Pancreas (tissue), 10 donors: ENCODE measurements at regions not wholly inside any gene's neighbourhood (a gene's known extent, or its start where the extent isn't known, plus 50 kb on each side); places are given as distances from the start of the nearest gene placed in this dataset.

Source experiments
- ATAC-seq, 4 donors: fragments of 200-7000 bp; cut with Tn5 transposase; one replicate each; pipeline versions ENCODE4 v1.8.0 to v1.9.1; 2020; ENCODE audit warnings: mild to moderate bottlenecking in 4 of 4, moderate library complexity in 4 of 4
- DNase-seq, 6 donors: peaks; one replicate each; pipeline ENCODE4 v3.0.0-alpha.2; 2020
- FAIRE-seq: peaks from 2 replicates; lab custom pipeline; 2012; peaks lifted over from hg19 to GRCh38; lab: Jason Lieb, UNC
- H3K27ac ChIP-seq, 4 donors: fragments of 200-600 bp; sonication (generic); 1 replicate in 3 of 4; 2 replicates in 1 of 4; pipeline versions ENCODE4 v1.5.0 to v1.8.0; 2020
- H3K27me3 ChIP-seq, 4 donors: fragments of 200-600 bp; one replicate each; pipeline ENCODE4 v1.8.0; 2021
- H3K36me3 ChIP-seq, 3 donors: fragments of 200-600 bp; sonication (generic) in 1 of 3; one replicate each; pipeline versions ENCODE4 v1.5.0 to v1.8.0; 2020 to 2021
- H3K4me1 ChIP-seq, 3 donors: fragments of 200-600 bp; one replicate each; pipeline ENCODE4 v1.8.0; 2021
- H3K4me3 ChIP-seq, 4 donors: fragments of 200-600 bp; sonication (generic) in 2 of 4; one replicate each; pipeline versions ENCODE4 v1.5.0 to v1.8.0; 2020 to 2021
- H3K9me3 ChIP-seq, 4 donors: fragments of 200-600 bp; one replicate each; pipeline ENCODE4 v1.8.0; 2021
- WGBS, 2 donors: extraction: QIAGEN DNeasy Blood & Tissue Kit; methylation state at CpG; one replicate each; pipeline ENCODE4 v1.1.7; 2013; 5-methylcytosine and 5-hydroxymethylcytosine counted together
- intact Hi-C, 3 donors: fragments of 100-400 bp; cut with DNase I; formaldehyde crosslinking; loops; one replicate each; pipeline versions ENCODE4 v1.11.1 to v1.14.2; 2022
- TF ChIP-seq, protein P1 (sequence below), 4 donors: fragments of 200-600 bp; sonication (generic) in 3 of 4; IDR thresholded peaks; one replicate each; pipeline versions ENCODE4 v1.5.0 to v1.8.0; 2021; ENCODE audit warnings: antibody characterized with exemption in 4 of 4
- donor health status: healthy with polysubstance abuse.
- donor health status: DM: no; HTN: no; CAD: no; lungs with moderate emphysema.
- donor health status: DM: no; HTN: no; CAD: no.
- donor health status: control.
- donor health status: control.
- donor health status: Bipolar disorder and iron deficiency.
- donor health status: DM: yes; HTN: yes; CAD: no.
- donor health status: DM: no; HTN: no; CAD: no.
- donor health status: DM: no; HTN: no; CAD: no.
- donor health status: DM: yes; HTN: yes; CAD: no.

DNA sequence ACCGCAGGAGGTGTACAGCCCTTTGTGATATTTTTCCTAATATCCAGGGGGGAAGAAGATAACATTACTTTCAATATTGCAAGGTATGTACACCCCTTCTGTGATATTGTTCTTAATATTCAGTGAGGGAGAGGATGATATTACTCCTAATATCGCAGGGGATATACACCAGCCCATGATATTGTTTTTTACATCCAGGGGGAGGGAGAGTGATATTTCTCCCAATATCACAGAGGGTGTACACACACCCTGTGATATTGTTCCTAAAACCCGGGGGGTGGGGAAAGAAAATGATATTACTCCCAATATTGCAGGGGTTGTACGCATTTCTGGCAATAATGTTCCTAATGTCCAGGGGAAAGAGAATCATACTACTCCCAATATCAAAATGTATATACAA is 58.0 kb upstream of the SLC25A48 start:
- ATAC-seq (no peak), DNase-seq (no peak), FAIRE-seq (no peak)
- H3K9me3 ChIP-seq, result no peaks in the 10 kb centered on the region
- H3K36me3 ChIP-seq, result no peaks in the 10 kb centered on the region
- H3K4me1 ChIP-seq, result no peaks in the 10 kb centered on the region
- 55 to 60% methylated on average over 4 of the region's 4 CpGs for WGBS, 2 donors
- intact Hi-C loops, result no loop called here
- H3K27me3 ChIP-seq, result peaks cover 0 to 5% (median 0%) of the 10 kb centered on the region in 4 donors
- TF ChIP-seq, protein P1, sequence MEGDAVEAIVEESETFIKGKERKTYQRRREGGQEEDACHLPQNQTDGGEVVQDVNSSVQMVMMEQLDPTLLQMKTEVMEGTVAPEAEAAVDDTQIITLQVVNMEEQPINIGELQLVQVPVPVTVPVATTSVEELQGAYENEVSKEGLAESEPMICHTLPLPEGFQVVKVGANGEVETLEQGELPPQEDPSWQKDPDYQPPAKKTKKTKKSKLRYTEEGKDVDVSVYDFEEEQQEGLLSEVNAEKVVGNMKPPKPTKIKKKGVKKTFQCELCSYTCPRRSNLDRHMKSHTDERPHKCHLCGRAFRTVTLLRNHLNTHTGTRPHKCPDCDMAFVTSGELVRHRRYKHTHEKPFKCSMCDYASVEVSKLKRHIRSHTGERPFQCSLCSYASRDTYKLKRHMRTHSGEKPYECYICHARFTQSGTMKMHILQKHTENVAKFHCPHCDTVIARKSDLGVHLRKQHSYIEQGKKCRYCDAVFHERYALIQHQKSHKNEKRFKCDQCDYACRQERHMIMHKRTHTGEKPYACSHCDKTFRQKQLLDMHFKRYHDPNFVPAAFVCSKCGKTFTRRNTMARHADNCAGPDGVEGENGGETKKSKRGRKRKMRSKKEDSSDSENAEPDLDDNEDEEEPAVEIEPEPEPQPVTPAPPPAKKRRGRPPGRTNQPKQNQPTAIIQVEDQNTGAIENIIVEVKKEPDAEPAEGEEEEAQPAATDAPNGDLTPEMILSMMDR (IDR thresholded peaks at IDR 0.05), result no peak
- no peak overlapping the region for H3K27ac ChIP-seq
- H3K4me3 ChIP-seq, result no peak overlapping the region

DNA sequence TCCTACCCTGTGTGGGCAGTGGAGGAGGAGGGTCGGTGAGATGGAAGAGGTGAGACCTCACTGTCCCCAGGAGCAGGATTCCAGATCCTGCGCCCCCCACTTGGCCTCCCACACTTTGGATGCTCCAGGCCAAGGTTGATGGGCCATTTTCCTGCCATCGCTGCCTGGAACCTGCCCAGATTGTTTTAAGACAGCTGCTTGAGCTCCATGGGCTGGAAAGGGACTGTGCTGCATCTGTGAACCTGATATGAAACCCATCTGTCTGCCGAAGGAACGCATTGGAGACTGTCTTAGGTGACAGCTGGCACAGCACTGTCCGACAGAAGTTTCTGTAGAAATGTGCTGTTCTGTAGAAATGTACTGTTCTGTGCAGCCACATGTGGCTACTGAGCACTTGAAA is 72.7 kb upstream of the SLC25A48 start:
- TF ChIP-seq, protein P1 (IDR thresholded peaks at IDR 0.05), result no peak
- ATAC-seq, result no peak
- no peaks in the 10 kb centered on the region for H3K4me1 ChIP-seq
- intact Hi-C loops, result no loop called here
- no peaks in the 10 kb centered on the region for H3K9me3 ChIP-seq
- FAIRE-seq, result no peak
- DNase-seq, result no peak
- H3K27ac ChIP-seq, result no peak overlapping the region
- 47 to 50% methylated on average over 6 of the region's 6 CpGs for WGBS, 2 donors
- no peak overlapping the region for H3K4me3 ChIP-seq
- H3K27me3 ChIP-seq, result no peaks in the 10 kb centered on the region
- H3K36me3 ChIP-seq, result no peaks in the 10 kb centered on the region

DNA sequence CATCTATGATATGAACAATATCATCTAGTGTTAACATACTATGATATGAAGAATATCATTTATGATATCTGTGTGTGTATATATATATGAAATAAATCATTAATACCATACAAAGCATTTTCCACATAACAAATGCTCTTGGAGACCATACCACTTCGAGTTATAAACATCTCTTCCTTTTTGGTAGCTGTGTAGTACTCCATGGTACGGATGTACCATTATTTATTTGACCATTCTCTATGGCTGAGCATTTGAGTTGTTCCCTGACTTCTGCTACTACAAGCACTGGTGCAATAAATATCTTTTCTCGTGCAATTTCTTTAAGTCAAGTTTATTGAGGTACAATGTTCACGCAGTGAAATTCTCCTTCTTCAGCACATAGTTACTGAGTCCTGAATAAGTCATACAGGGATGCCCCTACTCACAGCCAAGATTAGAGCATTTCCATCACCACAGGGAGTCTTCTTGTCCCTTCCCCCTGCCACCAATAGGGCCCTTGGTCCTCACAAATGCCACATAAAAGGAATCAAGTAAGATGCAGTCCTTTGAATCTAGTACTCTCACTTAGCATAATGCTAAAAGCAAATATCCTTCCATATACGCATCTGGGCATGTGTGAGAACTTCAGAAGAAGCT is 75.2 kb upstream of the SLC25A48 start:
- H3K4me1 ChIP-seq, result no peaks in the 10 kb centered on the region
- no peak for ATAC-seq
- H3K4me3 ChIP-seq, result no peak overlapping the region
- no peaks in the 10 kb centered on the region for H3K9me3 ChIP-seq
- TF ChIP-seq, protein P1 (IDR thresholded peaks at IDR 0.05), result no peak
- no peak for DNase-seq
- intact Hi-C loops, result no loop called here
- no peaks in the 10 kb centered on the region for H3K27me3 ChIP-seq
- 70 to 82% methylated on average over 5 of the region's 5 CpGs for WGBS, 2 donors
- no peaks in the 10 kb centered on the region for H3K36me3 ChIP-seq
- no peak for FAIRE-seq
- no peak overlapping the region for H3K27ac ChIP-seq

DNA sequence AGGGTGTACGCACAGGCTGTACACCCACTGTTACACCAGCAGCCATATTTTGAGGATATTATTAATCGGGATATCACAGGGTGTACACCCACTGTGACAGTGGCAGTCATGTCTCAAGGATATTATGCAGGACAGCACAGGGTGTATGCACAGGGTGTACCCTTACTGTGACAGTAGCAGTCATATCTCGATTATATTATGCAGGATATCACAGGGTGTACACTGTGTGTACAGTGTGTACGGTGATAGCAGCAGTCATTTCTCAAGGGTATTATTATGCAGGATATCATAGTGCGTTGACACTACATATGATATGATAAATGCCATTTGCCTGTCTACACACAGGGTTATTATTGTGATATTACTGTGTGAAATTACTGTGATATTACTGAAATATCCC is 80.5 kb upstream of the SLC25A48 start:
- ATAC-seq (no peak), DNase-seq (no peak), FAIRE-seq (no peak)
- TF ChIP-seq, protein P1 (IDR thresholded peaks at IDR 0.05), result no peak
- Histone ChIP-seq H3K27me3 (no peaks in the 10 kb centered on the region), H3K36me3 (no peaks in the 10 kb centered on the region), H3K4me1 (no peaks in the 10 kb centered on the region), H3K27ac (no peak overlapping the region), H3K9me3 (no peaks in the 10 kb centered on the region), H3K4me3 (no peak overlapping the region)
- intact Hi-C loops, result no loop called here
- 55 to 61% methylated on average over 5 of the region's 5 CpGs for WGBS, 2 donors

DNA sequence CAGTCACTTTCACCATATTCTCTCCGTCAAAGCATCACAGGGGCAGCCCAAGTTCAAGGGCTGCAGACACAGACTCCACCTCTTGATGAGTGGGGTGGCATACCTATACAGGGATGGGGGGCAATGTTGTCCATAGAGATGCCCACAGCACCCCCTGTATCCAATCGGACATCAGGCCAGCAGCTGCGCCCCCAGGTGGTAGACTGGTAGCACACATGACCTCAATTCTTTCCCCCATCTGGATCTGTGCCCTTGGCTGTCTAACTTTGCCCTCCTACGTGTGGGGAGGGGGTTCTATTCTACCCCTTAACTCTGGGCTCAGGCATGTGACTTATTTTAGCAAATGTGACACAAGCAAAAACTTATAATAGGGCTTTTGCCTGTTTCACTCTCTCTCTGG is 84.0 kb upstream of the SLC25A48 start:
- 31 to 44% methylated on average over 4 of the region's 4 CpGs for WGBS, 2 donors

More for the DNA sequence above, 84.0 kb upstream of the SLC25A48 start:
- H3K4me3 ChIP-seq, result no peak overlapping the region
- TF ChIP-seq, protein P1 (IDR thresholded peaks at IDR 0.05), result no peak
- no peaks in the 10 kb centered on the region for H3K36me3 ChIP-seq
- intact Hi-C loops, result no loop called here
- H3K9me3 ChIP-seq, result no peaks in the 10 kb centered on the region
- FAIRE-seq (no peak), ATAC-seq (no peak), DNase-seq (no peak)
- no peak overlapping the region for H3K27ac ChIP-seq
- H3K27me3 ChIP-seq, result no peaks in the 10 kb centered on the region
- no peaks in the 10 kb centered on the region for H3K4me1 ChIP-seq
